Mammary epithelial cell (primary cell): ENCODE measurements at regions not wholly inside any gene's neighbourhood (a gene's known extent, or its start where the extent isn't known, plus 50 kb on each side); places are given as distances from the start of the nearest gene placed in this dataset.

Experiments
- CTCF ChIP-seq, 2 donors: IDR thresholded peaks in 1 of 2; conservative IDR thresholded peaks in 1 of 2; 2 replicates each; pipeline ENCODE4 v1.5.1; 2011 to 2012; ENCODE audit warnings: inconsistent platforms in 2 of 2, low read length in 2 of 2, mild to moderate bottlenecking in 2 of 2, control low read depth in 1 of 2, low read depth in 1 of 2; ENCODE audit not compliant: insufficient read depth in 1 of 2; ENCODE audit errors: extremely low read depth in 1 of 2
- EZH2 ChIP-seq: IDR thresholded peaks from 2 replicates; pipeline ENCODE4 v1.6.1; 2012; ENCODE audit warnings: low read length, inconsistent platforms, borderline replicate concordance

GRCh38 chr18:77464917-77465316 lies 215.3 kb downstream of the GALR1 start:
- TF ChIP-seq CTCF (conservative IDR thresholded peaks at IDR 0.05 in 1 of 2, IDR thresholded peaks at IDR 0.05 in 1 of 2; ENCODE audit: extremely low read depth in 1 of 2, insufficient read depth in 1 of 2, low read depth in 1 of 2, low read length in 2 of 2): no peak
- TF ChIP-seq EZH2: no peak
